Stimulated activated naive CD8-positive, alpha-beta T cell treated with anti-CD3 and anti-CD28 coated beads, Interleukin-15, Interleukin-2, amounts not matched to agents 100 ng/mL and 50 ng/mL, for 24 hours (primary cell): ENCODE measurements at regions not wholly inside any gene's neighbourhood (a gene's known extent, or its start where the extent isn't known, plus 50 kb on each side); places are given as distances from the start of the nearest gene placed in this dataset.

Experiments
- H3K27ac Mint-ChIP-seq: one replicate; pipeline ENCODE4 v1.8.0; 2021; ENCODE audit warnings: mild to moderate bottlenecking, mixed read lengths
- H3K27me3 Mint-ChIP-seq: one replicate; pipeline ENCODE4 v1.8.0; 2021; ENCODE audit warnings: mixed read lengths
- H3K36me3 Mint-ChIP-seq: one replicate; pipeline ENCODE4 v1.8.0; 2021; ENCODE audit warnings: low read depth, mixed read lengths
- H3K4me1 Mint-ChIP-seq: one replicate; pipeline ENCODE4 v1.8.0; 2021; ENCODE audit warnings: low read depth, mixed read lengths
- H3K4me3 Mint-ChIP-seq: one replicate; pipeline ENCODE4 v1.8.0; 2021; ENCODE audit warnings: mild to moderate bottlenecking, mixed read lengths
- H3K9me3 Mint-ChIP-seq: one replicate; pipeline ENCODE4 v1.8.0; 2021; ENCODE audit warnings: mixed read lengths

GRCh38 chr19:34835631-34836351 lies 62.8 kb upstream of the ZNF599 start:
- Mint-ChIP-seq H3K36me3 (no peaks in the 10 kb centered on the region), H3K4me1 (peaks cover 3% of the 10 kb centered on the region), H3K27me3 (no peaks in the 10 kb centered on the region), H3K4me3 (no peak overlapping the region), H3K9me3 (no peaks in the 10 kb centered on the region), H3K27ac (no peak overlapping the region)

- Mint-ChIP-seq H3K27ac (no peak overlapping the region), H3K27me3 (no peaks in the 10 kb centered on the region), H3K4me1 (no peaks in the 10 kb centered on the region), H3K9me3 (no peaks in the 10 kb centered on the region), H3K4me3 (no peak overlapping the region), H3K36me3 (no peaks in the 10 kb centered on the region)
Measured at GRCh38 chr19:34834472-34835061, 61.6 kb upstream of the ZNF599 start.

GRCh38 chr19:34832581-34833112 lies 59.6 kb upstream of the ZNF599 start:
- H3K4me1 Mint-ChIP-seq, result no peaks in the 10 kb centered on the region
- H3K27me3 Mint-ChIP-seq, result no peaks in the 10 kb centered on the region
- no peak overlapping the region for H3K4me3 Mint-ChIP-seq
- no peak overlapping the region for H3K27ac Mint-ChIP-seq
- H3K9me3 Mint-ChIP-seq, result no peaks in the 10 kb centered on the region
- H3K36me3 Mint-ChIP-seq, result no peaks in the 10 kb centered on the region

GRCh38 chr19:34831714-34832113 lies 58.7 kb upstream of the ZNF599 start:
- Mint-ChIP-seq H3K27ac (no peak overlapping the region), H3K27me3 (no peaks in the 10 kb centered on the region), H3K4me1 (no peaks in the 10 kb centered on the region), H3K9me3 (no peaks in the 10 kb centered on the region), H3K36me3 (no peaks in the 10 kb centered on the region), H3K4me3 (no peak overlapping the region)

- Mint-ChIP-seq H3K4me3 (no peak overlapping the region), H3K27ac (no peak overlapping the region), H3K36me3 (no peaks in the 10 kb centered on the region), H3K9me3 (no peaks in the 10 kb centered on the region), H3K27me3 (no peaks in the 10 kb centered on the region), H3K4me1 (no peaks in the 10 kb centered on the region)
Measured at GRCh38 chr19:34828156-34828555, 55.1 kb upstream of the ZNF599 start.

GRCh38 chr19:34825212-34825611 lies 52.2 kb upstream of the ZNF599 start:
- Mint-ChIP-seq H3K9me3 (no peaks in the 10 kb centered on the region), H3K27me3 (no peaks in the 10 kb centered on the region), H3K27ac (no peak overlapping the region), H3K36me3 (peaks cover 1% of the 10 kb centered on the region), H3K4me3 (no peak overlapping the region), H3K4me1 (no peaks in the 10 kb centered on the region)

GRCh38 chr19:34824686-34825085 lies 51.7 kb upstream of the ZNF599 start:
- Mint-ChIP-seq H3K4me3 (no peak overlapping the region), H3K4me1 (no peaks in the 10 kb centered on the region), H3K27ac (no peak overlapping the region), H3K36me3 (peaks cover 4% of the 10 kb centered on the region), H3K27me3 (no peaks in the 10 kb centered on the region), H3K9me3 (no peaks in the 10 kb centered on the region)
